Mononuclear cell (primary cell): ENCODE measurements at regions not wholly inside any gene's neighbourhood (a gene's known extent, or its start where the extent isn't known, plus 50 kb on each side); places are given as distances from the start of the nearest gene placed in this dataset.

ENCODE experiments used
- H3K27me3 ChIP-seq: 2 replicates; pipeline ENCODE4 v1.6.0; 2011; ENCODE audit warnings: low read length, control low read depth; ENCODE audit not compliant: insufficient read depth
- H3K4me1 ChIP-seq: 2 replicates; pipeline ENCODE4 v1.5.1; 2011; ENCODE audit warnings: mild to moderate bottlenecking, low read length, control low read depth; ENCODE audit not compliant: insufficient read depth
- H3K4me3 ChIP-seq: 2 replicates; pipeline ENCODE4 v1.5.1; 2011; ENCODE audit warnings: mild to moderate bottlenecking, low read length, moderate library complexity
- H3K9me3 ChIP-seq: 2 replicates; pipeline ENCODE4 v1.5.1; 2011; ENCODE audit warnings: low read depth, mild to moderate bottlenecking, control low read depth, low read length

DNA sequence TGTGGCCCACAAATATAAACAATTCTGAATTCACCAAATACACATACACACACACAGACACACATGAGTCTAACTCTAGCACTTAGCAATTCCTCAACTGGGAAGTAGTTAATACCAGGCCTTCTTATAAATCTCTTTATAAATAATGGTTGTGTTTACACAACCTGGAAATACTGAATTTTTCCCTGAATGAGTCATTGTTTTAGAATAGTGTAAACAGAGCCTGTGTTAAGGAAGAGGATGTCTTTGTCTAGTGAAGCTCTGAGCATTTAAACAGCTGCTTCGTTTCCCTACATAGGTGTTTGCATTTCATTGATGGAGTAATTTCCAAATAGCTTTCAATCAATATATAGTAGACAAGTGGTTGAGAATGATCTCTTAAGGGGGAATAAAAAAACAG, 218.8 kb downstream of the BTG1 start:
- Histone ChIP-seq H3K4me1 (no peaks in the 10 kb centered on the region), H3K27me3 (no peaks in the 10 kb centered on the region), H3K9me3 (no peaks in the 10 kb centered on the region), H3K4me3 (no peak overlapping the region)

GRCh38 chr12:91924827-91925226, 220.8 kb downstream of the BTG1 start:
- H3K9me3 ChIP-seq: no peaks in the 10 kb centered on the region
- H3K4me3 ChIP-seq: no peak overlapping the region
- H3K4me1 ChIP-seq: no peaks in the 10 kb centered on the region
- H3K27me3 ChIP-seq: no peaks in the 10 kb centered on the region

DNA sequence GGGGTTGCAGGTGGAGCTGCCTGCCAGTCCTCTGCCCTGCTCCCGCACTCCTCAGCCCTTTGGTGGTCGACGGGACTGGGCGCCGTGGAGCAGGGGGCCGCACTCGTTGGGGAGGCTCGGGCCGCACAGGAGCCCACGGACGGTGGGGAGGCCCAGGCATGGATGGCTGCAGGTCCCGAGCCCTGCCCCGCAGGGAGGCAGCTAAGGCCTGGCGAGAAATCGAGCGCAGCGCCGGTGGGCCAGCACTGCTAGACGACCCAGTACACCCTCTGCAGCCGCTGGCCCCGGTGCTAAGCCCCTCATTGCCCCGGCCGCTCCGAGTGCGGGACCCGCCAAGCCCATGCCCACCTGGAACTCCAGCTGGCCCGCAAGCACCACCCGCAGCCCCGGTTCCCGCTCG, 221.8 kb downstream of the BTG1 start:
- Histone ChIP-seq H3K9me3 (no peaks in the 10 kb centered on the region), H3K4me3 (no peak overlapping the region), H3K27me3 (no peaks in the 10 kb centered on the region), H3K4me1 (no peaks in the 10 kb centered on the region)

GRCh38 chr12:91922674-91923073, 223.0 kb downstream of the BTG1 start:
- H3K9me3 ChIP-seq: no peaks in the 10 kb centered on the region
- no peak overlapping the region for H3K4me3 ChIP-seq
- H3K27me3 ChIP-seq: no peaks in the 10 kb centered on the region
- H3K4me1 ChIP-seq: no peaks in the 10 kb centered on the region

GRCh38 chr12:91922139-91922538, 223.5 kb downstream of the BTG1 start:
- no peaks in the 10 kb centered on the region for H3K27me3 ChIP-seq
- no peak overlapping the region for H3K4me3 ChIP-seq
- H3K4me1 ChIP-seq: no peaks in the 10 kb centered on the region
- no peaks in the 10 kb centered on the region for H3K9me3 ChIP-seq

DNA sequence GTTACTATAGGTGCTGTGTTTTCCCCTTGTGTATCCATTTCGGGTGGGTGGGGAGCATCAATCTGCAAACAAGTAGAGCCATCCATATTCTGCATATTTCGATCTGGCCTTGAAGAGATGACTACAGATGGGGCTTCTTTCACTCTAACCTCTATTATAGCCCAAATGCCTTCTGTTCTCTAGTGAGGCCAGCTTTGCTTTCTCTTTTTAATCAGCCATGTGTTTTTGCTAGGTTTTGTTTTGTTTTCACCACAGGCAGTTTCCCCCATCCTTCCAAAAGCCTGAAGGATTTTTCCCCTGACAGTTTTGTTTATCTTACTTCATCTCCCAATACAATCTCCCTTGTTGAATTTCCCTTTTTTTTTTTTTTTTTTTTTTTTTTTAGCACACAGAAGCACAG, 224.1 kb downstream of the BTG1 start:
- Histone ChIP-seq H3K9me3 (no peaks in the 10 kb centered on the region), H3K4me1 (no peaks in the 10 kb centered on the region), H3K27me3 (no peaks in the 10 kb centered on the region), H3K4me3 (no peak overlapping the region)

- H3K4me3 ChIP-seq: no peak overlapping the region
- no peaks in the 10 kb centered on the region for H3K9me3 ChIP-seq
- no peaks in the 10 kb centered on the region for H3K4me1 ChIP-seq
- H3K27me3 ChIP-seq: no peaks in the 10 kb centered on the region
These were observed 224.9 kb downstream of the BTG1 start for GRCh38 chr12:91920741-91921140.

- H3K4me1 ChIP-seq: no peaks in the 10 kb centered on the region
- no peaks in the 10 kb centered on the region for H3K27me3 ChIP-seq
- H3K9me3 ChIP-seq: no peaks in the 10 kb centered on the region
- H3K4me3 ChIP-seq: no peak overlapping the region
These were observed 225.4 kb downstream of the BTG1 start for GRCh38 chr12:91920276-91920675.

DNA sequence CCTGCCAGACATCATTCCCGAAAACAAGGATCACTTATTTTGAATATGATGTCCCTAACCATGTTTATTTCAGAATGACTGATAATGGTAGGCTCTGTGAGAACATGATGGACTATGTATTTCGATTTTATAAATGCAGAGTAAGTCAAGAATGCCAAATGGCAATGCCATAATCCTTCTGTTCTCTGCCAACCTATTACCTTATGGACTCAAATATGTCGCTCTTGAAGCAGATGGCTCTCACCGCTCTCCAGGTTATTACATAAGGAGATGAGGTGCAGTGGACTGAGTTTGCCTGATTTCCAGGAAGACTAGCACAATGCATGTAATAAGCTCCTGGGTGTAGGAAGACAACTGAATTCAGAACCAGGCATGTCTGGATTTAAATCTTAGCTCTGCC, 227.2 kb downstream of the BTG1 start:
- Histone ChIP-seq H3K27me3 (no peaks in the 10 kb centered on the region), H3K4me3 (no peak overlapping the region), H3K4me1 (no peaks in the 10 kb centered on the region), H3K9me3 (no peaks in the 10 kb centered on the region)

DNA sequence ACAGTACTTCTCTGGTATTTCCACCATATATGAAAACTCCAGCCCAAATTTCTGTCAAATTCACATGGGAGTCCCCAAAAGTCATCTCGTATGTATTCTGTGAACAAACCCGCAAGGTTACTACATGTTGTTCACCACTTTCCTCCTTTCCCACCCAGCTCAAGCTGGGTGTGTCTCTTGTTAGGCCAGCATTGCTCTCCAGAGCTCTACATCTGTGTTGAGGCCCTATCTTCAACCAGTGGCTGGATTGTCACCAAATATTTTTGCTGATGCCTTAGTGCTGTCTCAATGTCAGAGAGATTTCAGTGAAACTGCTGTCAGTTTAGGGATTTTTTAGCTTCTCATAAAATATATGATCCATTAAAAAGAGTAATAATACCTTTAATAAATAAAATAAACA, 230.9 kb downstream of the BTG1 start:
- H3K4me3 ChIP-seq: no peak overlapping the region
- no peaks in the 10 kb centered on the region for H3K4me1 ChIP-seq
- no peaks in the 10 kb centered on the region for H3K9me3 ChIP-seq
- no peaks in the 10 kb centered on the region for H3K27me3 ChIP-seq

GRCh38 chr12:91913651-91914050, 232.0 kb downstream of the BTG1 start:
- H3K27me3 ChIP-seq: no peaks in the 10 kb centered on the region

GRCh38 chr12:91913124-91913523, 232.5 kb downstream of the BTG1 start:
- no peaks in the 10 kb centered on the region for H3K4me1 ChIP-seq
- H3K4me3 ChIP-seq: no peak overlapping the region
- H3K9me3 ChIP-seq: no peaks in the 10 kb centered on the region
- no peaks in the 10 kb centered on the region for H3K27me3 ChIP-seq

More at GRCh38 chr12:91913651-91914050, 232.0 kb downstream of the BTG1 start:
- no peaks in the 10 kb centered on the region for H3K4me1 ChIP-seq
- no peak overlapping the region for H3K4me3 ChIP-seq
- no peaks in the 10 kb centered on the region for H3K9me3 ChIP-seq

DNA sequence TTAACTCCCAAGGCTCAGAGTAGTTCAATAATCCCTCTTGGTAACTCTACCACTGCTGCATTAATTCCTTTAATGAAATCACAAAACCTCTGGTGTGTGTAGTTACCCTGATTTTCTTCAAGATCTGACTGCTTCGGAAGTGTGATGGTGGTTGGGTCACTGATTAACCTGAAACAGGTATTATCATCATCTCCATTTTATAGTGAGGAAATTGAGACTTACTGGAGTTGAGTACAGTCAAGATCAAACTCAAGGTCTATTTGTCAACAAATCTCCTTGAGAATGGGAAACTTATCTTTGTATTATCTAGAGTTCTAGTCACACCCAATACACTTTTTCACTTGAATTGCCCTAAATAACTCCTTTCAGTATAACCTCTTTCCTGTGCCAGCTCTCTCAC, 233.5 kb downstream of the BTG1 start:
- Histone ChIP-seq H3K4me3 (no peak overlapping the region), H3K27me3 (no peaks in the 10 kb centered on the region), H3K9me3 (no peaks in the 10 kb centered on the region), H3K4me1 (no peaks in the 10 kb centered on the region)

GRCh38 chr12:91910871-91911388, 234.7 kb downstream of the BTG1 start:
- no peaks in the 10 kb centered on the region for H3K9me3 ChIP-seq
- no peaks in the 10 kb centered on the region for H3K27me3 ChIP-seq
- no peaks in the 10 kb centered on the region for H3K4me1 ChIP-seq
- no peak overlapping the region for H3K4me3 ChIP-seq

DNA sequence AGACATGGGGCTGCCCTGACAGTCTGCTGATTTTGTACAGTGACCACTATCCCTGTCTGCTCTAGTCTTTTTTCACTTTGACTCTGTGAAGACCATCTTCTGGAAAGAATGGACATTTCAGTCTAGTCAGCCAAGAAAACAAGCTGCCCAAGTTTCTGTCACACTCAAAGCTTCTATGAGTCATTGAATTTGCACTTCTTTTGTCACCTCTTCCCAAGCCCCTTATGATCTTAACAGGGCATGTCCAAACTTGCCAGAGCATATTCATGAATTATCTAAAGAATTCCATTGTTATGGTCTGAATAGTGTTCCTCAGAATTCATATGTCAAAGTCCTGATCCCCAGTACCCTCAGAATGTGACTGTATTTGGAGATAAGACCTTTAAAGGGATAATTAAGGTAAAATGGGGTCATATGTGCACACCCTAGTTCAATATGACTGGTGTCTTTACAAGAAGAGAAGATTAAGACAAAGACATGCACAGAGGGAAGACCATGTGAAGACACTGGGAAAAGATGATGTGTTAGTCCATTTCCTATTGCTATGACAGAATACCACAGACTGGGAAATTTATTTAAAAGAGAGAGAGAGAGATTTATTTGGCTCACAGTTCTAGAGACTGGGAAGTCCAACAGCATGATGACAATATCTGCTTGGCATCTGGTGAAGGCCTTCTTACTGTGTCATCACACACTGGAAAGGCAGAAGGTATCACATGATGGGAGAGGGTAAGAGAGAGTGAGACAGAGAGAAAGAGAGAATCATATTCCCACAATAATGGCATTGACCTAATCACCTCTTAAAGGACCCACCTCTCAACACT, 242.6 kb downstream of the BTG1 start:
- Histone ChIP-seq H3K27me3 (no peaks in the 10 kb centered on the region), H3K4me1 (no peaks in the 10 kb centered on the region), H3K4me3 (no peak overlapping the region), H3K9me3 (no peaks in the 10 kb centered on the region)
